Common myeloid progenitor, CD34-positive (primary cell): ENCODE measurements at regions not wholly inside any gene's neighbourhood (a gene's known extent, or its start where the extent isn't known, plus 50 kb on each side); places are given as distances from the start of the nearest gene placed in this dataset.
A peak's percentile ranks its signal among the peaks of the same experiment; 100 is the strongest.

Source experiments
- CTCF ChIA-PET: fragments of 350-600 bp; sonication (Branson Sonifier 250); formaldehyde crosslinking; loops from one replicate; lab custom pipeline; 2021; ENCODE audit warnings: antibody characterized with exemption; lab: Charles Lee
- POLR2A ChIA-PET: fragments of 350-600 bp; sonication (Branson Sonifier 250); formaldehyde crosslinking; loops from one replicate; lab custom pipeline; 2021; ENCODE audit warnings: antibody characterized with exemption; lab: Charles Lee
- DNase-seq, 3 donors: peaks; one replicate each; pipeline versions ENCODE4 v3.0.0 to v3.0.0-alpha.2; 2013
- H3K27ac ChIP-seq, 2 experiments: 1 replicate in 1 of 2; 2 replicates in 1 of 2; pipeline ENCODE4 v1.7.0; 2013; ENCODE audit warnings: inconsistent platforms in 2 of 2, low read length in 2 of 2, mild to moderate bottlenecking in 2 of 2, low read depth in 1 of 2, moderate library complexity in 1 of 2; ENCODE audit not compliant: severe bottlenecking in 2 of 2, insufficient read depth in 1 of 2, poor library complexity in 1 of 2
- H3K27me3 ChIP-seq, 5 experiments: replicated peaks in 2 of 5; 1 replicate in 3 of 5; 2 replicates in 2 of 5; pipeline versions ENCODE4 v1.6.1 to v1.7.0; 2013; ENCODE audit warnings: low read length in 4 of 5, mild to moderate bottlenecking in 2 of 5, moderate library complexity in 2 of 5, inconsistent platforms in 1 of 5; ENCODE audit not compliant: insufficient read depth in 5 of 5, control insufficient read depth in 4 of 5
- H3K36me3 ChIP-seq, 4 experiments: 1 replicate in 2 of 4; 2 replicates in 2 of 4; pipeline versions ENCODE4 v1.6.1 to v1.7.0; 2013; ENCODE audit warnings: low read length in 3 of 4, control low read depth in 1 of 4, mild to moderate bottlenecking in 1 of 4; ENCODE audit not compliant: control insufficient read depth in 4 of 4, insufficient read depth in 4 of 4
- H3K4me1 ChIP-seq, 4 experiments: 1 replicate in 3 of 4; 2 replicates in 1 of 4; pipeline versions ENCODE4 v1.6.1 to v1.7.1; 2013; ENCODE audit warnings: low read length in 3 of 4, mild to moderate bottlenecking in 3 of 4, control low read depth in 1 of 4, inconsistent platforms in 1 of 4, moderate library complexity in 1 of 4; ENCODE audit not compliant: control insufficient read depth in 4 of 4, insufficient read depth in 4 of 4; ENCODE audit errors: control extremely low read depth in 1 of 4
- H3K4me3 ChIP-seq, 7 experiments: 1 replicate in 4 of 7; 2 replicates in 3 of 7; pipeline versions ENCODE4 v1.5.1 to v1.7.0; 2013; ENCODE audit warnings: mild to moderate bottlenecking in 7 of 7, low read length in 6 of 7, moderate library complexity in 6 of 7, inconsistent platforms in 2 of 7, low read depth in 2 of 7, control low read depth in 1 of 7; ENCODE audit not compliant: insufficient read depth in 4 of 7, control insufficient read depth in 1 of 7; ENCODE audit errors: extremely low read depth in 1 of 7
- H3K9me3 ChIP-seq, 5 experiments: 1 replicate in 4 of 5; 2 replicates in 1 of 5; pipeline versions ENCODE4 v1.6.1 to v1.7.1; 2013; ENCODE audit warnings: low read length in 4 of 5, mild to moderate bottlenecking in 2 of 5, inconsistent platforms in 1 of 5, low read depth in 1 of 5, moderate library complexity in 1 of 5; ENCODE audit not compliant: control insufficient read depth in 4 of 5, insufficient read depth in 2 of 5; ENCODE audit errors: control extremely low read depth in 1 of 5
- WGBS: methylation state at CpG from one replicate; pipeline ENCODE4 v1.1.5; 2013; ENCODE audit not compliant: insufficient coverage; 5-methylcytosine and 5-hydroxymethylcytosine counted together

GRCh38 chr2:7895289-7895688 lies 786.6 kb upstream of the ID2 start:
- Histone ChIP-seq H3K36me3 (no peaks in the 10 kb centered on the region), H3K27ac (no peak overlapping the region), H3K4me1 (peaks cover 15 to 48% (median 34%) of the 10 kb centered on the region in 4 experiments), H3K9me3 (peaks cover 0 to 5% (median 0%) of the 10 kb centered on the region in 5 experiments), H3K4me3 (no peak overlapping the region), H3K27me3 (no peaks in the 10 kb centered on the region)
- WGBS = 100% methylated on average over 1 of the region's 3 CpGs
- DNase-seq = peak in 2 of 3 donors; percentile 23 to 28
- POLR2A ChIA-PET = no interaction called here
- CTCF ChIA-PET = no interaction called here

DNA sequence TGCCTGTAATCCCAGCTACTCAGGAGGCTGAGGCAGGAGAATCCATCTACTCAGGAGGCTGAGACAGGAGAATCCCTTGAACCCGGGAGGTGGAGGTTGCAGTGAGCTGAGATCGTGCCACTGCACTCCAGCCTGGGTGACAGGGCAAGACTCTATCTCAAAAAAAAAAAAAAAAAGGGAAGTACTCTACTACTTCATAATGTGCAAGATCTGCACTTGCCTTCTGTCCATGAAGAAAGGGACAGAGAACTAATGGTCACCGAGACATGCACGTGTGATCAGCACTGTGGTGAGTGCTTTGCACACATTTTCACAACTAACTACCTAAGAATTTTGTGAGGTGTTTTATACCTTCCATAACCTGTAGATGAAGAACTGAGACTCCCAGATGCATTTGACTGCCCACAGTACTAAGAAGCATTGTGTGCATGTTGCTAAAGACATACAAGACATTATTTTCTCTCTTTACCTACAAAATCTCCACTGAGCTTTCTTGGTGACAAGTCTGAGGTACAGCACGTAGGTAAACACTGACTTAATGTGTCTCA lies 784.8 kb upstream of the ID2 start:
- H3K36me3 ChIP-seq = no peaks in the 10 kb centered on the region
- CTCF ChIA-PET = no interaction called here
- no CpG with 5 or more reads among the region's 5 CpGs for WGBS

DNA sequence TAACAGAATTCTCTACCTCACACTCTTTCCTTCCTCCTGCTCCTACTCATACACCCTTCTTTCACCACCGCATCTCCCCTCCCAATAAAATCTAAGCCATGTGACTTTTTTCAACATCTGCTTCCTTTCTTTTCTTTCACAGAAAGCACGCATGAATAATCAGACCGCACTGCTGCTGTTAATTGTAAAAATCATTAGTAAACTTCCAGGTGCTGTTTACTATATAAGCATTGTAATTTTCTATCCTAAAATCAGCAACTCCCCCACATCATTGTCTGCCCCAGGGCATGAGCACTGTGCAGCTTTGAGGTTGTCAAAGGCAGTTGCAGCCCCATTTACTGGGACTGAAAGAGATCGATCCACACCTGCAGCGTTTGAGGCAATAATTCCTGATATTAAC lies 782.6 kb upstream of the ID2 start:
- Histone ChIP-seq H3K9me3 (peaks cover 0 to under 1% (median 0%) of the 10 kb centered on the region in 5 experiments), H3K4me3 (peak overlapping the region in 6 of 7 experiments; percentile 5 to 56 (median 29)), H3K4me1 (peaks cover 15 to 60% (median 42%) of the 10 kb centered on the region in 4 experiments), H3K36me3 (no peaks in the 10 kb centered on the region), H3K27ac (peak overlapping the region; percentile 62 to 83), H3K27me3 (no peaks in the 10 kb centered on the region)
- 0% methylated on average over 1 of the region's 5 CpGs for WGBS
- ChIA-PET CTCF (interaction anchor here (0.6 to 1.4 kb wide), 2 partner anchors 684 to 862 kb away, joined by 3 read pairs; no protein-coding TSS in a partner anchor), POLR2A (no interaction called here)
- DNase-seq = peak; percentile 48 to 89 (median 87)

More for the DNA sequence above, 784.8 kb upstream of the ID2 start:
- peaks cover 0 to 5% (median 0%) of the 10 kb centered on the region in 5 experiments for H3K9me3 ChIP-seq
- H3K27ac ChIP-seq = no peak overlapping the region
- peaks cover 15 to 60% (median 42%) of the 10 kb centered on the region in 4 experiments for H3K4me1 ChIP-seq
- H3K27me3 ChIP-seq = no peaks in the 10 kb centered on the region
- H3K4me3 ChIP-seq = peak overlapping the region in 1 of 7 experiments; percentile 14
- POLR2A ChIA-PET = no interaction called here
- DNase-seq = peak in 2 of 3 donors; percentile 36 to 56

- CTCF ChIA-PET = interaction anchor here (0.6 to 1.4 kb wide), 2 partner anchors 683 to 862 kb away, joined by 3 read pairs; no protein-coding TSS in a partner anchor
- no peaks in the 10 kb centered on the region for H3K9me3 ChIP-seq
- WGBS = 0% methylated on average over 1 of the region's 1 CpG
- H3K27ac ChIP-seq = peak overlapping the region; percentile 62 to 83
- no peaks in the 10 kb centered on the region for H3K27me3 ChIP-seq
- peak overlapping the region in 6 of 7 experiments; percentile 5 to 56 (median 29) for H3K4me3 ChIP-seq
- no peaks in the 10 kb centered on the region for H3K36me3 ChIP-seq
- DNase-seq = peak; percentile 45 to 88 (median 76)
- H3K4me1 ChIP-seq = peaks cover 15 to 59% (median 42%) of the 10 kb centered on the region in 4 experiments
- POLR2A ChIA-PET = no interaction called here
Observed at GRCh38 chr2:7899923-7900322, 781.9 kb upstream of the ID2 start.

- Histone ChIP-seq H3K4me1 (peaks cover 15 to 53% (median 41%) of the 10 kb centered on the region in 4 experiments), H3K9me3 (no peaks in the 10 kb centered on the region), H3K4me3 (peak overlapping the region in 1 of 7 experiments; percentile 13), H3K27ac (peak overlapping the region; percentile 62 to 83), H3K27me3 (no peaks in the 10 kb centered on the region), H3K36me3 (no peaks in the 10 kb centered on the region)
- WGBS = 21% methylated on average over 4 of the region's 5 CpGs
- CTCF ChIA-PET = interaction anchor here (1.4 kb wide), 1 partner anchor 683 kb away, joined by 3 read pairs; no protein-coding TSS in a partner anchor
- DNase-seq = peak; percentile 54 to 88 (median 80)
- POLR2A ChIA-PET = no interaction called here
Observed at GRCh38 chr2:7900593-7900992, 781.3 kb upstream of the ID2 start.

DNA sequence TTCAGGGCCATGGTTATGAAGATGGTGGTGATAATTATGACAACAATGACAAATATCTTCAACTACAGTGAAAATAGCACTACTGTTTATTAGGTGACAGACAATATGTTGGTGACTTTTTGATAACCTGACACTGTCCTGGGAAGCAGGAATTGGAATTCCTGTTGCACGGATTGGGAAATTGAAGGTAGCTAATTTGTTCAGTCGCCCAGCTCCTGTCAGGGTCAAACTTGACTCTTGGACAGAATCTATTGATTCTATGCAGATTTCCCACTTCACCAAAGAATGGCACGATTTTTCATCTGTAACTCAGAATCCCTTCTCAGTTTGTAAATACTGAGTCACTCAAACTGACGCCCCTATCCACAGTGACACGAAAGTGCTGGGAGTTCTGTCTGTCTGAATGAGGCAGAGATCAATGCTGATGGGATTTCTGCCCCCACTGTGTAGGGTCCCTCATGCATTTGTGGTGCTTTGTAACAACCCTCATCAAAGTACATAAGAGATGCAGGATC lies 779.5 kb upstream of the ID2 start:
- POLR2A ChIA-PET = interaction anchor here (0.5 kb wide), 1 partner anchor 648 kb away, joined by 3 read pairs; no protein-coding TSS in a partner anchor
- 98% methylated on average over 5 of the region's 5 CpGs for WGBS
- H3K9me3 ChIP-seq = no peaks in the 10 kb centered on the region
- no peaks in the 10 kb centered on the region for H3K27me3 ChIP-seq
- DNase-seq = no peak
- CTCF ChIA-PET = no interaction called here
- no peak overlapping the region for H3K4me3 ChIP-seq
- H3K36me3 ChIP-seq = no peaks in the 10 kb centered on the region
- H3K4me1 ChIP-seq = peaks cover 12 to 41% (median 34%) of the 10 kb centered on the region in 4 experiments
- H3K27ac ChIP-seq = no peak overlapping the region

- no peak for DNase-seq
- Histone ChIP-seq H3K27me3 (no peaks in the 10 kb centered on the region), H3K4me1 (peaks cover 0 to 22% (median 17%) of the 10 kb centered on the region in 4 experiments), H3K4me3 (no peak overlapping the region), H3K36me3 (no peaks in the 10 kb centered on the region), H3K27ac (no peak overlapping the region), H3K9me3 (peaks cover 0 to 2% (median 0%) of the 10 kb centered on the region in 5 experiments)
- WGBS = 89% methylated on average over 1 of the region's 3 CpGs
- ChIA-PET CTCF (no interaction called here), POLR2A (no interaction called here)
Observed at GRCh38 chr2:7904319-7904718, 777.5 kb upstream of the ID2 start.
